OCI-LY7 (cell line): ENCODE measurements at regions not wholly inside any gene's neighbourhood (a gene's known extent, or its start where the extent isn't known, plus 50 kb on each side); places are given as distances from the start of the nearest gene placed in this dataset.

Experiments used
- EZH2phosphoT487 ChIP-seq: fragments of 200-600 bp; sonication (generic); IDR thresholded peaks from 2 replicates; pipeline ENCODE4 v1.6.1; 2018; ENCODE audit warnings: low read depth, borderline replicate concordance, mild to moderate bottlenecking, mixed run types, antibody characterized with exemption, low read length, moderate library complexity, mixed read lengths
- TF ChIP-seq, protein P1 (sequence below): fragments of 200-600 bp; sonication (generic); conservative IDR thresholded peaks from 2 replicates; pipeline ENCODE4 v1.5.1; 2014; ENCODE audit warnings: mild to moderate bottlenecking, antibody characterized with exemption, low read length, moderate library complexity, mixed read lengths

DNA sequence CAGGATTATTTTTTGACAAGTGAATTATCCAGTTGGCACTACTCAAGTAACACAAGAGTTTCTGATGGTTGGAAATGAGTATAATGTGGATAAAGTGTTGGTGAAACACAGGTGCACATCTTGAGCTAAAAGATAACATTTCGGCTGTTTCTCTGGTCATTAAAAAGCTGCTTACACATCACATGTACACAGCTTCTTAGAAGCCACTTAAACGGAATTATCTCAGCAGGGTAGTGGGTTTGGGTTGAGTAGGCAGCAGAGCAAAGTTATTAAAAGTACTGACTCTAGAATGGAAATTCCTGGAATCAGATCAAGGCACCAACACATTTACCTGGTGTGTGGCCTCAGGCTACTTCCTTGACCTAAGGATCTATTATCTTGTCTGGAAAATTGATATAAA is 55.4 kb upstream of the RASSF6 start:
- TF ChIP-seq, protein P1, sequence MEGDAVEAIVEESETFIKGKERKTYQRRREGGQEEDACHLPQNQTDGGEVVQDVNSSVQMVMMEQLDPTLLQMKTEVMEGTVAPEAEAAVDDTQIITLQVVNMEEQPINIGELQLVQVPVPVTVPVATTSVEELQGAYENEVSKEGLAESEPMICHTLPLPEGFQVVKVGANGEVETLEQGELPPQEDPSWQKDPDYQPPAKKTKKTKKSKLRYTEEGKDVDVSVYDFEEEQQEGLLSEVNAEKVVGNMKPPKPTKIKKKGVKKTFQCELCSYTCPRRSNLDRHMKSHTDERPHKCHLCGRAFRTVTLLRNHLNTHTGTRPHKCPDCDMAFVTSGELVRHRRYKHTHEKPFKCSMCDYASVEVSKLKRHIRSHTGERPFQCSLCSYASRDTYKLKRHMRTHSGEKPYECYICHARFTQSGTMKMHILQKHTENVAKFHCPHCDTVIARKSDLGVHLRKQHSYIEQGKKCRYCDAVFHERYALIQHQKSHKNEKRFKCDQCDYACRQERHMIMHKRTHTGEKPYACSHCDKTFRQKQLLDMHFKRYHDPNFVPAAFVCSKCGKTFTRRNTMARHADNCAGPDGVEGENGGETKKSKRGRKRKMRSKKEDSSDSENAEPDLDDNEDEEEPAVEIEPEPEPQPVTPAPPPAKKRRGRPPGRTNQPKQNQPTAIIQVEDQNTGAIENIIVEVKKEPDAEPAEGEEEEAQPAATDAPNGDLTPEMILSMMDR: no peak
- no peak for TF ChIP-seq EZH2phosphoT487
